GM19372 (cell line): ENCODE measurements at regions not wholly inside any gene's neighbourhood (a gene's known extent, or its start where the extent isn't known, plus 50 kb on each side); places are given as distances from the start of the nearest gene placed in this dataset.
"Not testable (repeated sequence)": the region's sequence is repeated elsewhere in the genome, so short reads cannot be mapped to it uniquely, and the experiment has no call there.

Experiments
- ATAC-seq: cut with Tn5 transposase; IDR thresholded peaks from one replicate; pipeline ENCODE4 v1.9.1; 2021; ENCODE audit warnings: mild to moderate bottlenecking, low read depth, moderate library complexity; ENCODE audit not compliant: unreplicated experiment

DNA sequence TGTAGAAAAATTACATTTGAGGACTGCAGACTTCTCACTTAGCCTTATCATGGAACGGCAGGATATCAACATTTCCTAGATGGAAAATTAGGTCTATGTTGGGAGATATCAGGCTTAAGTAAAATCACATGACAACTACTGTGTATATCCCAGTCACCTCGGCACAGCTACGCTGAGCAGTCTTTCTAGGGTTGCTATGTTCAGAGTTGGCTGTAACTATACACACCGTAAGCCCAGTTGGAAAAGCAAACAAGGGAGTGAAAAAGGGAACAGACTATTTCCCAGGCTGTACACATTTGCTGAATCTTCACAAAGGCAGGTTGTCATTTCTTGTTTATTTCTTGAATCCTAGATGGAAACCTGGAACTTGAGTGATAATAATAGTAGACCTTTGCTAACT lies 80.7 kb upstream of the PTPRK start:
- ATAC-seq: no peak

- peak; percentile 60 for ATAC-seq
These were observed 80.1 kb upstream of the PTPRK start for GRCh38 chr6:128600397-128600951.

- ATAC-seq: no peak
These were observed 78.6 kb upstream of the PTPRK start for GRCh38 chr6:128599036-128599435.

DNA sequence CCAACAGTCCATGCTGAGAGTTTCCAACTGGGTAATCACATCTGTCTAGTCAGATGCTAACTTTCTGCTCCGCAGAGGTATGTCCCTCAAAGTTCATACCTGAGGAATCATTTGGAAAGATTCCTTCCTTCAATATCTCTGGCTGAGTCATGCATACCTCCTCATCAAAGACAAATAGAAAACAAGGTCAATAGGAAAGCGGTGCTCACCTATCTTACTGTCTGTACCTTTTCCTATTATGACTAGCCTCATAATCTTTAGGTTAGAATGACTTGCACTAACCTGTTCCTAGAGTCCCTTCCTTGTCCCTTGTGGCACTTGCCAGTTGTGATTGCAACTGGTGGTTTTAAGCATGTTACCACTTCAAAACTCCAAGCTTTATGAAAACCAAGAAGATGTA lies 78.2 kb upstream of the PTPRK start:
- no peak for ATAC-seq

DNA sequence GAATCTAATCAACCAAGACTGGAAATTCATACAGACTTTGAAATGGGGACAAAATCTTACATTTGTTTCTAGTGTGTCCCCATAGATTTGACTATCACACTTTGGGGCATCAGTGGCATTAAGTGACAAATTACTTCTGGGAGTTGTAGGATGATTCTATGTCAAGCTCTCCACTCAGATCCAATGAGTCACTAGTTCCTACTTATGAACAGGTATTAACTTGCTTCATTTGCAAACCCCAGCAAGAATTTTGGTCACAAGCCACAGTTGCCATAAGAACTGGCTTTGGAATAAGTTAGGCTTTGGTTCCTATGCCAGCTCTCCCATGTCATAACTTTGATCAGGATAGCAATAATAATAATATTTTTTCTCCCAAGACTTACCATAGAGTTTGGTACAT lies 77.6 kb upstream of the PTPRK start:
- ATAC-seq: no peak

DNA sequence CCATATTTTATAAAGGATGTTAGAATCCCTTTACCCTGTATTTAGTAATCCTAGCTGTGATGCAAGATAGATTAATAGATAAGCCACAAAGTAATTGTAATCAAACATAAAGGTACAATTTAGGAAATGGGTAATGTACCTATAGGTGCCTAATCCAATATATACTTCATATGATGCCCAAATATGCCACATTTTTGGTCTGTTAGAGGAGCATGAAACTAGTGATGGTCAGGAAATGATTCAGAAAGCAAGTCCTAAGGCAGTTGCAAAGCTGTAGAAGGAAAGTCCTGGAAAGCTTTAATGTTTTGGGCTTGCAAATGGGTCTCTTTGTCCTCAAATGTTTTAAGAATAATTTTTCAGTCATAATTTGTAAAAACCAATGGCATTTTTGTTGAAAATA lies 76.6 kb upstream of the PTPRK start:
- no peak for ATAC-seq

DNA sequence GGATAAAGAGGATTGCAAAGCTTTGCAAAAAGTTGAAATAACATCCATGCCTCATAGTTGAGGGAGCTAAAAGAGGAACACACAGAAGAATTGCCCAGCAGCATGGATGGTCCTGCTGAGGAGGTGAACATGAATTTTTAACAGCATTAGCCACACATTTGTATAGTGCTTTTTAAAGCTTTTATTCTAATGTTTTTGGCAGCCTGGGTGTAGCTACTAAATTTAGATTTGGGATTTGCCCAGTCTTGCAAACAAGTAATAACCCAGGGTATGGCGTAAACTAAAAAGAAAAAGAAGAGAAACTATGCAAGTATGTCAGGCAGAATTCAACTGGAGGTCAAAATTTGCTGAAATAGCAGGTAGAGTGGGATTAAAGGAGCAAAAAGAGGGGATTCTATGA lies 75.1 kb upstream of the PTPRK start:
- no peak for ATAC-seq

GRCh38 chr6:128586095-128586494 lies 65.7 kb upstream of the PTPRK start:
- no peak for ATAC-seq

DNA sequence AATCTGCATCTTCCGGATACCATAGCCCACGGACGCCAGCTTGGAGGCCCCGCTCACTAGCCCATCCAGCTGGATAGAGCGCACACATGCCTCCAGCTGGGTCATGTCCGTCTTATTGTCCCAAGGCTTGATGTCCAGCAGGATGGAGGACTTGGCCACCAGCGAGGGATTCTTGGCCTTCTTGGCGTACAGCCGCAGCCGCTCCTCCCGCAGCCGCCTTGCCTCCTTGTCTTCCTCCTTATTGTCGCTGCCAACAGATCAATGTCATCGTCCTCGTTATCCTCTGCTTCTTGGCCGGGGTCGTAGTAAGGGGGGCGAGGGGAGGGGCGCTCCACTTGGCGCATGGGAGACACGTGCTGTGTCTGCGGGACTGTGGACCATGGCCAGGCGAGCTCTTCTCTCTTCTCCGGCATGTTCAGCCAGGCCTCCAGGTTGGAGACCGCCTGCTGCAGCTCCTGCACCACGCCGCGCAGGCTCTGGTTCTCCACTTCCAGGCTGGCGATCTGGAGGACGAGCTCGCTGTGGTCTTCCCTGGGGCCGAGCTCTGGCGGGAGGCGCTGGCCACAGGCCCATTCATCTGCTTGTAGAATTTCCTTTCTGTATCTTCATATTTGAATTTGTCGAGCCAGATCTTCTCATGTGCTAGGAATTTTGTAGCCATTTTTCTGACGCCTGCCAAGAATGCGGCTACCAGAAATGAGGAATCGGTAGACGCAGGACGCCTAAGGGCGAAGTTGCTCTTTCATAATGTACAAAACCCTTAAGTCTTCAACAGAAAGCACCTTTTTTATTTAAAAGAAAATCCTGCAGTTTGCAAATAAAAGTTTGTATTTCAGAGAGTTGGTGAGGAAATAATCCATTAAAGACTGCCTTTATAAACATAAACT lies 60.1 kb upstream of the PTPRK start:
- ATAC-seq: no peak

- not testable (repeated sequence) for ATAC-seq
These were observed 54.9 kb upstream of the PTPRK start for GRCh38 chr6:128575254-128575653.

DNA sequence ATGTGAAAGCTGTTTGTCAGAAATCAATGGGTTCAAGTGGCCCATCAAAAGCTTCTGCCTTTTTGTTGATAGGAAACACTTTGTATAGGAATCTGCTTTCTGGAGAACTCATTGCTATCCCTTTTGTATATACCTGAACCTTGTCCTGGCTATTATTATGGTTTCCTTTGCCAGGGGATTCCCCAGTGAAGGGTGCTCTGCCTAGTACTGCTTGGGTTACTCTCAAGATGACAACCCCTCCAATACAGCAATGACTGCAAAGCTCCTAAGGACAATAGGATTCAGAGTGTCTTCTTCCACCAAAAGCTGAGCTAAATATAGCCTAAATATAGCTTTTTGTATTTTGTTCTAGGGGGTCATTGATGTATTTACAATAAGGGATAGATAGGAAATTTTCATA lies 54.0 kb upstream of the PTPRK start:
- ATAC-seq: no peak

- no peak for ATAC-seq
These were observed 52.6 kb upstream of the PTPRK start for GRCh38 chr6:128573036-128573435.

- no peak for ATAC-seq
These were observed 51.9 kb upstream of the PTPRK start for GRCh38 chr6:128572294-128572693.

GRCh38 chr6:128570680-128571063 lies 50.3 kb upstream of the PTPRK start:
- no peak for ATAC-seq

GRCh38 chr6:128569732-128570679 lies 49.6 kb upstream of the PTPRK start:
- no peak for ATAC-seq
